GM21423 (cell line): ENCODE measurements at regions not wholly inside any gene's neighbourhood (a gene's known extent, or its start where the extent isn't known, plus 50 kb on each side); places are given as distances from the start of the nearest gene placed in this dataset.
"Not testable (repeated sequence)": the region's sequence is repeated elsewhere in the genome, so short reads cannot be mapped to it uniquely, and the experiment has no call there.

Source experiments
- ATAC-seq: cut with Tn5 transposase; IDR thresholded peaks from one replicate; pipeline ENCODE4 v1.9.1; 2021; ENCODE audit warnings: mild to moderate bottlenecking, moderate library complexity; ENCODE audit not compliant: unreplicated experiment

DNA sequence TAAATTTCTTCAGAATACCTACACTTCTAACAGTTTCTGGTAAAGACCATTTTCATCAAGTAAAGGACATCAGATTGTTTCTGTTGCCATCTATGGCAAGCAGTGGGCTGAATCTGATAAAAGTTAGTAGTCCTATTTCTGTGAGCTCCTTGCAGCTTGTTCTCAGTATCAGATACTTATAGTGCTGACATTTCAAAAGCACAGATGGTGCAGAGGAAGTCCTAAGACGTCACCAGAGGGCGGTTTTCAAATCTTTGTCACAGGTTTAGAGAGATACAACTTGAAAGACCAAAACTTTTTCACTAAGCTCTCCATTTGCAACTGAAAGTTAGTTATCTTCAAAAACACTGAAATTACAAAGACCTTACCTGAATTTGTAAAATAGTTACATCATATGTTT, 719.8 kb downstream of the SLITRK1 start:
- no peak for ATAC-seq

DNA sequence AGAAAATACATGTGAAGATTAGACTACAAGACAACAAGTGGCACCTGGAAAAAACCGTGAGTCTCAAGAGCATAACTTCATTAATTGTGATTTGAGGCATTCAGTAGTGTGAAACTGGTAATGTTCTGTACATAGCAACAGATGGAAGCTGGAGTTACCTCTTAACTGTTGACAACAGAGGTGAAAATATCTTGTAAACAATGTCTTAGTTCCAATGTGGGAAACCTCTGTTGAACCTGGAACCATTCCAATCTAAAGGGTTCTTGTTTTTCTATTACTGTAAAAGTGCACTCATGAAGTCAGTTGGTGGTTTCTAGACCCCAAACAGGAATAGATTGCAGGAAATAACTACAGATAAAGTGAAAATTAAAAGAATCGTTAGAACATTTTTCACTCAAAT, 728.4 kb downstream of the SLITRK1 start:
- no peak for ATAC-seq

DNA sequence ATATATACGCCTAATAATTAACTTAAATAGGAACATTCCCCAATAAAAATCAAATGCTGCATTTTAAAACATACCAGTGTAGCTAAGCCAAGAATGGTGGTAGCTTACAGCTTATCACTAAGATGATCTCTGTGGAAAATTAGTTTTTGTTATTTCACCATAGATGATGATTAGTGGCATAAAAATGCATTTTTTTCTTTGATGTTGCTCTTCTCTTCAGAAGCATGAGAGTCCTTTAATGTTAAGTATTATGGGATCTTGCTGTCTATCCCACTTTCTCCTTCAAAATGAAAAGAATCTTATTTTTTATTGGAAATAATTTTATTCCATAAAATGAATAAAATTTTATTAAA, 731.0 kb downstream of the SLITRK1 start:
- no peak for ATAC-seq

DNA sequence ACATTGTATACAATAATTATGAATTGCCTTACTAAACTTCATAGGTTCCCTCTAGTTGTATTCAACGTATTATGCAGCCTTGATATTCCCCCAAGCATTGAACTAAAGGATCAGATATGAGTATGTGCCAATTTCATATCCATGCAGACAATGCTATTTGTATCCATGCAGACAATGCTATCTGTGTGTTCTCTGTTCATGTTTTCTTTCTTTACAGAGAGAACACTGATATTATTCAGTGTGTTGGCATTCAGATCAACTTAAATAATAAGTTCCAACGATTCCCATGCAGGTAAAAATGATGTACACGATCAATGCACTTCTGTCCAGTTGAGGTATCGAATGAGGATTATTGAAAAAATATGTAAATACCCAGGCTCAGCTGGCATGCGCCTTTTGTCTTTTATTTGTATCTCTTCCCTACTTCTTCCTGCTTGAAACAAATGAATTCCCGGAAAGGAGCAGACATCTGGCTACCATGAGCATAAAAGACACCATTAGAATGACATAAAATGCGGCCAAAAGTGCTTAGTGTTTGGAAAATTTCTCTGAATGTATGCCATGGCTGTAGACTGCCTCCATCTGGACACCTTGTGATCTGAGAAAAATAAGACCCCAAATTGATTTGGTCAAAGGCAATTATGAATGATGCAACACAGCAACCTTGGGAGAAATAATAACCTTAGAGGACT, 731.5 kb downstream of the SLITRK1 start:
- ATAC-seq, result no peak

DNA sequence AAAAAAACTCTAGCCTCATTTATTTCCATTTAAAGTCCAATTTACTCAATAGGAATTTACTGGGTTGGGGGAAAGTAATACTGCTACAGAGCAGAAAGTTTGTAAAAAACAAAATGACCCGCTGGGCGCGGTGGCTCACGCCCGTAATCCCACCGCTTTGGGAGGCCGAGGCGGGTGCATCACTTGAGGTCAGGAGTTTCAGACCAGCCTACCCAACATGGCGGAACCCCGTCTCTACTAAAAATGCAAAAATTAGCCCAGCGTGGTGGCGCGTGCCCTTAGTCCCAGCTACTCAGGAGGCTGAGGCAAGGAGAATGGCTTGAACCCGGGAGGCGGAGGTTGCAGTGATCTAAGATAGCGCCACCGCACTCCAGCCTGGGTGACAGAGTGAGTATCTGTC, 745.6 kb downstream of the SLITRK1 start:
- ATAC-seq, result no peak

DNA sequence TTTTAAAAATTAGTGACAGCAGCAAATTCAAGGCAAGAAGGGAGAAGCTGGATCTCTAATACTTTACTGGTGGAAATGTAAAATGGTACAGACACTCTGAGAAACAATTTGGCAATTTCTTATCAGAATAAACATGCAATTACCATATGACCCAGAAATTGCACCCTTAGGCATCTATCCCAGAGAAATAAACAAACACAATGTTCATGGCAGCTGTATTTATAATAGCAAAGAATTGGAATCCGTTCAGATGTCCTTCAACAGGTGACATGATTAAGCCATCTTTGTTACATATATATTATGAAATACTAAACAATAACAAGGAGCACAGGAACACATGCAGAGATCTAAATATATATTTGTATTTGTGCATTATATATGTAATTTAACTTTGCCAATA, 756.5 kb downstream of the SLITRK1 start:
- ATAC-seq, result no peak

DNA sequence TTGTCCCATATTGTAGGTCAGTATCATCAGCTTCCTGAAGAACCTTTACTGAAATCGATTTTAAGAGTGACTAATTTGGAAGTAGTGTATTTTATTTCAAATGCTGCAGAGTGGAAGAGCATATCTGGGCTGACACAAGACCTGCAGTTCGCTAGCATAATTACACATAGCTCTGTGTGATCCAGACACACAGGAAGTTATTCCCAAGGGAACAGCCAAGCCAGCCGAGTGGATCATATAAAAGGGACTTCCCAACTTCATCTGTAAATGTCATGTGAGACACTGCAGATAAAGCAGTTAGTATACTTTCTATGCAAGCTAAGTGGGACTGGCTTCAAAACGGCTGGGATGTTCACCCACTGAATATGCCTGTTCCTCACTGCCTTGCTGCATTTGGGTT, 760.4 kb downstream of the SLITRK1 start:
- no peak for ATAC-seq

DNA sequence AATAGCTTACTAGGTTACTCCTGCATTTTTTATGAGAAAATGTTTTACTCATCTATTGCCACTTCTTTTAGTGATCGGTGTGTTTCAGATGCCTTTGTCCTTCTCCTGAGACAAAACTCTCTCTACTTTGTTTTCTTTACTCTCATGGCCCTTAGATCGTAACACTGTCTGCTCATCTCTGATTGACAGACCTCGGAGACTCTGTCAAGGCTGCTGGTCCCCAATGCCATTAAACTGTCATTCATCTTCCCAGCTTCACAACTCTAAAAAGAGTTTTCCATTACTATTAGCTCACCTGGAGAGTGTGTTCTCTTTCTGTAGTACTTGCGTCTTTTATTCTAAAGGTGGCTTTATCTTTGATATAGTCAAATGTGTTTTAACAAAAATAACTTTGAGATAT, 765.2 kb downstream of the SLITRK1 start:
- no peak for ATAC-seq

DNA sequence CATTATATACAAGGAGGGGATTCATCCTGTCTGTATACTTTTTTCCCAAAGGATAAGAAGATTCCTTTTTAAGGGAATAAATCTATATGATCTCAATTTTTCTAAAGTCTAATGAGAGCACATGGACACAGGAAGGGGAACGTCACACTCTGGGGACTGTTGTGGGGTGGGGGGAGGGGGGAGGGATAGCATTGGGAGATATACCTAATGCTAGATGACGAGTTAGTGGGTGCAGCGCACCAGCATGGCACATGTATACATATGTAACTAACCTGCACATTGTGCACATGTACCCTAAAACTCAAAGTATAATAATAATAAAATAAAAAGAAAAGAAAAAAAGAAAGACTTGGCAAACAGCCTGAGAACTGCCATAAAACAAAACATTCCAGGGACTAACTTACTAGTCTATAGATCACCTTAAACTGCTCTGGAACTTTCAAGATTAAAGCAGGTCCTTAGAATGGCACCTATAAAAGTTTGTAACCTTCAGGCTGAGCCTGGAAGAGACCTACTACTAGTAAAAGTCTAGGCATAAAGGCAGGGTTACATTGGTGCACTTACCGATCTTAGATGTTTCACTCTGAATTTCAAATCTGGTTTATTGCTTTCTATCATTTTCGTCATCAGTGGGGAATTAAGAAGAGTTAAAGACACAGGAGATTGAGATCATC, 780.6 kb downstream of the SLITRK1 start:
- not testable (repeated sequence) for ATAC-seq

DNA sequence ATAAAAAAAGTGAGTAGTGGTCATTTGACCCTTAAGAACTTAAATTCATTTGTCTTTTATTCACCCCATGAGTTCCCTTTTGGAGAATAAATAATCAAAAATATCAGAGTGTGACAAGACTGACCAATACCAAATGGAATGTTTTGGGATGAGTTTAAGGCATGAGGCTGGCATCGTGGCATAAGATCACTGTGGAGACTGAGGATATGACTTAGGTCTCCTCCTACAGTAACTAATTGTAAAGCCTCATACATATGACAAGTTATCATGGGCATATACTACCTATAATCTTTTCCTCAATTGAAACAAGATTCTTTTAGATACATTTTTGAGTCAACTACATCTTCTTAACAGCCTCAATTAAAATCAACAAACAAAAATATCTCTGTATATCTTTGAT, 782.0 kb downstream of the SLITRK1 start:
- no peak for ATAC-seq

DNA sequence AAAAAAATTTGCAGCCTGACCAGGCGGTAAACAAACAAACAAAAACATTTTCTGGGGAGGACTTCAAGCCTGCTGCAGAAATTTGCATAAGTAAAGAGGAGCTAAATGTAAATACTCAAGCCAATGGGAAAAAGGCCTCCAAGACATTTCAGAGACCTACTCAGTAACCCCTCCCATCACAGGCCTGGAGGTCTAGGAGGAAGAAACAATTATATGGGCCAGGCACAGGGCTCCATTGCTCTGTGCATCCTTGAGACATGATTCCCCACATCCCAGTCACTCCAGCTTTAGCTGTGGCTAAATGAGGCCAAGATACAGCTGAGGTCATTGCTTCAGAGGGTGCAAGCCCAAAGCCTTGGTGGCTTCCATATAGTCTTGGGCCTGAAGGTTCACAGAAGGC, 793.4 kb downstream of the SLITRK1 start:
- ATAC-seq, result no peak

DNA sequence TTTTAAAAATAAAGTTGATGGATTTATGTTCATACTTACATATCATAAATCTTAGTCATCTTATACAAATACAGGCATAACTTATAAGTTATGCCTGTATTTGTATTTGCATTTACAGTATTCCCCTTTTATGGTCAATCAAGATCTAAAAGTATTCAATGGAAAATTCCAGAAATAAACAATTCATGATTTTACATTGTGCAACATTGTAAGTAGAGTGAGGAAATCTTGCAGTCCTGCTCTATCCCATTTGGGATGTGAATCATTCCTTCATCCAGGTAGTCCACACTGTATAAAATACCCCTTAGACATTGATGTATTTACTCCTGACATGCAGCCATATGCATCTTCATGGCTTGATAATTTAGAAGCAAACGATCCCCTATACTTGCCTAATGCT, 795.3 kb downstream of the SLITRK1 start:
- ATAC-seq, result no peak

DNA sequence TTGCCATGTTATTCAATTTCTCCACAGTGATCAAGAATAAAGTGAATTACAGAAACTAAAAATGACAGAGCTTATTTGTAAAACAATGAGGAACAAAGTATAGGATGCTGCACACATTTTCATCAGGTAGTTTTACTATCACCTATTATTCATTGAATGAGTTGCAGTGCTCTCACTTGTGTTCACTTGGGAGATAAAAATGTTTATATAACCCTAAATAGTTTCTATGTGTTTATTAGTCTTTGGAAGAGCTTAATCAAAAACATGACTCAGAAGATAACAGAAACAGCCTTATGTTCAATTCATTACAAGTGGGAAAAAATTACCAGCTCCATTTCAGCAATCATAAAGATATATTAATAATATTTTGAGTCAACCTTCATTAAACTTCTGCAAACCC, 796.2 kb downstream of the SLITRK1 start:
- no peak for ATAC-seq

DNA sequence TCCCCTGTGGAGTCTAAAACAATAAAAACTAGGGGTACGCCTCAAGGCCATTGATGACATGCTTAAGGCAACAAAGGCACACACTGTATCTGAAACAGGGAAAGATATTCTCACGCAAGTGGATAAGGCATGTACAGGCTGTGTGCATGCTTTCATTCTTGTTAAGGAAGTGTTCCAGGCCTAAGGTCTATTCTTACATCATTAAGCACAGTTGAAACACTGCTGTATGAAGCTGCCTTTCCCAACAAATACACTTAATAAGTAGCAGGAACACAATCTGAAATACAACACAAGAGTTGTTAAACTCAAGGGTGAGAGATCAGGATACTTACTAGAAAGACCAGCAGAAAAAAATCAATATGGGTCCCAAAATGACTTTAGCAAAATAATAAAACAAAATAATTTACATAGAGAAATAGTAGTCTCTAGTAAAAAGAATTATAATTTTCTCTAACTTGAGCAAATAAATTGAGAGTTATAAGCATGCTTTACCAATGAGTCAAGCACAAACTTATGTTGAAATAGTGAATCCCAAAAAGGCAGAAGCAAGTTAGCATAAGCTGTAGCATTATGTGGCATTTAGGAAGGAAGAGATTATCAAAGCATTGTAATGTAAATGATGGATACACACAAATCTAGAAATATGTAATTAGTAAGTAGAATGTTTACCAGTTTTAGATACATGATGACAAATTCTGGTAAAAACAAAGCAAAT, 796.9 kb downstream of the SLITRK1 start:
- ATAC-seq, result no peak

DNA sequence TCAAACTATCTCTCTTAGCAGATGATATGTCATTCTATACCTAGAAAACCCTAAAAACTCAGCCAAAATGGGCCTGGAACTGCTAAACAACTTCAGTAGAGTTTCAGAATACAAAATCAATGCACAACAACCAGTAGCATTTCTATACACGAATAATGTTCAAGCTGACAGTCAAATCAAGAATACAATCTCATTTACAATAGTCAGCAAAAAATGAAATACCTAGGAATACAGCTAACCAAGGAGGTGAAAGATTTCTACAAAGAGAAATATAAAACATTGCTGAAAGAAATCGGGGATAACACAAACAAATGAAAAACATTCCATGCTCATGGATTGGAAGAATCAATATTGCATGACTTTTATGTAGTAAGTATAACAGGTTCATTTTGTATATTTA, 804.8 kb downstream of the SLITRK1 start:
- no peak for ATAC-seq

DNA sequence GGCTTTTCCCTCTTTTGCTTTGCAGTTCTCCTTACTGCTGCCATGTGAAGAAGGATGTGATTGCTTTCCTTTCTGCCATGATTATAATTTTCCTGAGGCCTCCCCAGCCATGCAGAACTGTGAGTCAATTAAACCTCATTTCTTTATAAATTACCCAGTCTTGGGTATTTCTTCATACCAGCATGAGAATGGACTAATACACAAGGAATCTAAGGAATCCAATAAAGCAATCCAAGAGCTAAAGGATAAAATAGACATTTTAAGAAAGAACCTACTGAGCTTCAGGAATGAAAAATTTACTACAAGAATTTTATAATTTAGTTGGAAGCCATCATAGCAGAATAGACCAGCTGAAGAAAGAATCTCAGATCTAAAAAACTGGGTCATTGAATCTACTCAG, 808.3 kb downstream of the SLITRK1 start:
- not testable (repeated sequence) for ATAC-seq

DNA sequence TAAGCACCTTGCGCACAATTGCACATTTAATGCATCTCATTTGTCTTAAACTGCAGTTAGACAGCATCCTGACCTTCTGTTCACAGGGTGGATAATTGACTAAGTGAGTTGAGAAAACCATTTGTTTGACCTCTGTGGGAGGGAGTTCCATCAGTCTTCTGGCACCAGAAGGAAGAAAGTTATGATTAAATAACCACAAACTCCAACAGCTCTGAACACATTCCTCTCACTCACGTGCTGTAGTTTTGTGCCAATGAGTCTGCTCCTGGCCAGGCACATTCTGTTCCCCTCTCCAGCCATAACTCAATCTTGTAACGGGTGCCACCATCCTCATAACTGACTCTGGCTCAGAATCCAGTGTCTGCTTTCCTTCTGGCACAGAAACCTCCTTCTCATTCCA, 817.2 kb downstream of the SLITRK1 start:
- no peak for ATAC-seq

DNA sequence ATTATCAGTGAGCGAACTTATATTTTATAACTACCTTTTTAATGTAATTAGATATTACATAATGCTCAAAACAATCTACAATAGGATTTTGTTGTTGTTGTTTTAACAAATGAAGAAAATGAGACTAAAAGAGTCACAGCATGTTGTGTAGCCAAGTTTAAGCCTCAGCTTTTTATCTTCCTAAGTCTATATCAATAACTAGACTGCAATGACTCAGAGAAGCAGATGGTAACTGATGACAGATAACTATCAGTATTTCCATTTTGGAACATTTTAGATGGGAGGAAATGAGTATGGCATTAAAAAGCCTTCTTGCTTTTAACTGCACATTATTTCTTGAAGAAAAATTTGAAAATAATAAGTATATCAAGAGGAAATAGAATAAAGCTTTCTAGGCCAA, 825.2 kb downstream of the SLITRK1 start:
- no peak for ATAC-seq

DNA sequence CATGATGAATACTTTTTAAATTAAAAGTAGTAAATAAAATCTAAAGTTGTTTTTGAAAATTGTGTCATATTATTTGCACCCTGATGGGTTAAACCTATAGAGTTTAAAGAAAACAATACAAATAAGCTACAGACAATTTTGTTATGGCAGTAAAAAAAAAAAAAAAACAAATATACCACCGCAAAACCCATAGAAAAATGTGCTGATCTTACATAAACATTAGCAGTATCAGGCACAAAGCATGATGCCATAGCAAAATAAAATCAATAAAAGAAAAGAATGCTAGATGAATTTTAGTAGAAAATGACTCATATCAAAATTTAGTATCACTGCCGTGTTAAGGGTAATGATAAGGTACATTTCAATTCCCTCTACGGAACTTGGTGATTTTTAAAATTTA, 826.0 kb downstream of the SLITRK1 start:
- ATAC-seq, result no peak

DNA sequence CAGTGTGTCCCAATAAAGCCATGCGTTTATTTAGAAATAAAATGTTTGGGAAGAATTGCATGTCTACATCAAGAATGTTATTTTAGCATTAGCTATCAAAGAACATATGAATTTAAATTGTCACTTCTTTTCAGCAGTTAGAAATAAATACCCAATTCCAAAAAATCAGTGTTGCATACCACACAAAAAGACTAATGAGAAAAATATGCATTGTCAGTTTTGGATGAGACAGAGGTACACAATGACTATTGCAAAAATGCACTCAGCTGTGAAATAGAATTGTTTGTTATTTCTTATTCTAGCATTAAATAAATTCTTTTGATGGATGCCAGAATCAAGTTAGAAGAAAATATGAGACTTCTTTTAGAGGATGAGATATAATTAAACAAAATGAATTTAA, 833.9 kb downstream of the SLITRK1 start:
- ATAC-seq, result no peak

DNA sequence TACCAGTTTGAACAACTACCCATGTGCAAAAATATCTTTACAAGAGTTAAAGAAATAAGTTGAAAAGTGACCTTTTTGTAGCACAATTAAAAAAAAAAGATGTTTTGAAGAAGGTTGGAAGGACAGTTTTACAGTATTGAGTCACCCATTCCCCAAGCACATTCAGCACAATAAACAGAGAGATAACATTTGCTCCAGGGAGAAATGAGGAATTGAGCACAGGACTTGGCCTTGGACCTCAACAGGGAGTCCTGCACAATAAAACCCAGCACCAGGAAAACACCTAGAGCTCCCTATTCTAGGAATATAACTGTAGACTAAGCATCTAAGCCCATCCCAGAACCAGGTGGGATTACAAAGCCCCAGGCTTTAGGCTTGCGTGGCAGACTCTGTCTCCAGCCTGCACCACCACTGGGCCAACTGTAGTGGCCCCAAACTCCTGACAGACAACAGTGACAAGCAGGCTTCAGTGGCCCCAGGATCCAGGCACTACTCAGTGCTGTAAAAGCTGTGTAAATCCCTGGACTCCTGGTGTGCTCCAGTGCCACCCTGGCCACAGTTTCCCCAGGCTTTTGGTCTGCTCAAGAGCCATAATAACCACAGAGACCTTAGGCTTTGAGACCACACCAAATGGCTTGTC, 857.2 kb downstream of the SLITRK1 start:
- no peak for ATAC-seq

DNA sequence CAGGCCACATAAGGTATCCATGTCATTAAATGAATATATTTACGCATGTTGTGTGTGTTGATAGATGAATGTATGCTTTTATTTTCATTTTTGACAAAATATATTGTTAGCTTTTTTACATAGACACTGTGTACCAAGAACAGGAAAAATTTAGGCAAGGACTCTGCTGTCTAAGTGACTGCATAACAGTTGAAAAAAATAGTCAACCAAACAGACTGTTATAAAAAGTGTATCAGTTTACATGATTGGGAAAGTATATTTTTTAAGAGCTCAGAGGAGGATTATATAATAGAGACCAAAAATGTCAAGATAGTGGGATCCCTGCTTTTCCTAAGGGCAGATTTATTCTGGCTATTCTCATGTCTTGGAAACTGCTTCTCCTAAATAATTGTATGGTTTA, 858.0 kb downstream of the SLITRK1 start:
- ATAC-seq, result no peak
